B cell (primary cell): ENCODE measurements at regions not wholly inside any gene's neighbourhood (a gene's known extent, or its start where the extent isn't known, plus 50 kb on each side); places are given as distances from the start of the nearest gene placed in this dataset.

ENCODE experiments used
- ATAC-seq: fragments of 200-7000 bp; cut with Tn5 transposase; one replicate; pipeline ENCODE4 v1.10.0; 2021; ENCODE audit warnings: low read depth, mild to moderate bottlenecking, moderate number of reproducible peaks, moderate library complexity
- CTCF ChIA-PET: fragments of 350-600 bp; sonication (Branson Sonifier 250); formaldehyde crosslinking; loops from one replicate; lab custom pipeline; 2021; ENCODE audit warnings: antibody characterized with exemption, inconsistent platforms; lab: Charles Lee
- POLR2A ChIA-PET: fragments of 350-600 bp; sonication (Branson Sonifier 250); formaldehyde crosslinking; loops from one replicate; lab custom pipeline; 2021; ENCODE audit warnings: antibody characterized with exemption; lab: Charles Lee
- DNase-seq: peaks from one replicate; pipeline ENCODE4 v3.0.0; 2013
- H2AFZ ChIP-seq: 2 replicates; pipeline ENCODE4 v1.6.1; 2012; ENCODE audit warnings: mild to moderate bottlenecking, low read depth, low read length; ENCODE audit not compliant: insufficient read depth, poor library complexity, severe bottlenecking
- H3K27ac ChIP-seq, 2 donors: 1 replicate in 1 of 2; 2 replicates in 1 of 2; pipeline ENCODE4 v1.5.1; 2012 to 2013; ENCODE audit warnings: low read length in 2 of 2, mild to moderate bottlenecking in 2 of 2, moderate library complexity in 1 of 2
- H3K27me3 ChIP-seq, 4 experiments: fragments of 200-600 bp in 1 of 4; sonication (generic) in 1 of 4; replicated peaks in 1 of 4; 1 replicate in 2 of 4; 2 replicates in 2 of 4; pipeline versions ENCODE4 v1.6.1 to v1.7.0; 2013 to 2016; ENCODE audit warnings: low read length in 3 of 4, mild to moderate bottlenecking in 2 of 4, mixed read lengths in 1 of 4, moderate library complexity in 1 of 4; ENCODE audit not compliant: insufficient read depth in 4 of 4, control insufficient read depth in 3 of 4; ENCODE audit errors: control extremely low read depth in 1 of 4
- H3K36me3 ChIP-seq, 2 experiments: replicated peaks in 1 of 2; 1 replicate in 1 of 2; 2 replicates in 1 of 2; pipeline versions ENCODE4 v1.6.1 to v1.7.1; 2013; ENCODE audit warnings: low read length in 1 of 2; ENCODE audit not compliant: insufficient read depth in 2 of 2, control insufficient read depth in 1 of 2; ENCODE audit errors: control extremely low read depth in 1 of 2, extremely low read depth in 1 of 2
- H3K4me1 ChIP-seq, 2 donors: fragments of 200-600 bp in 1 of 2; sonication (generic) in 1 of 2; 1 replicate in 1 of 2; 2 replicates in 1 of 2; pipeline versions ENCODE4 v1.5.1 to v1.6.1; 2013 to 2017; ENCODE audit warnings: low read length in 2 of 2; ENCODE audit not compliant: control insufficient read depth in 2 of 2, insufficient read depth in 2 of 2
- H3K4me2 ChIP-seq: replicated peaks from 2 replicates; pipeline ENCODE3; 2012; ENCODE audit warnings: mild to moderate bottlenecking, low read depth, low read length; ENCODE audit not compliant: poor library complexity, severe bottlenecking
- H3K4me3 ChIP-seq, 5 experiments: fragments of 200-600 bp in 1 of 5; sonication (generic) in 1 of 5; 1 replicate in 3 of 5; 2 replicates in 2 of 5; pipeline versions ENCODE4 v1.5.1 to v1.7.0; 2011 to 2016; ENCODE audit warnings: low read length in 4 of 5, mild to moderate bottlenecking in 4 of 5, low read depth in 2 of 5, control low read depth in 1 of 5, moderate library complexity in 1 of 5; ENCODE audit not compliant: insufficient read depth in 1 of 5; ENCODE audit errors: control extremely low read depth in 1 of 5, extremely low read depth in 1 of 5
- H3K79me2 ChIP-seq: fragments of 200-600 bp; sonication (generic); one replicate; pipeline ENCODE4 v1.6.0; 2016; ENCODE audit warnings: low read length; ENCODE audit not compliant: control insufficient read depth, insufficient read depth
- H3K9ac ChIP-seq: fragments of 200-600 bp; sonication (generic); 2 replicates; pipeline ENCODE4 v1.6.1; 2017; ENCODE audit warnings: mild to moderate bottlenecking, low read length, moderate library complexity
- H3K9me3 ChIP-seq, 3 donors: one replicate each; pipeline versions ENCODE4 v1.6.1 to v1.7.1; 2013; ENCODE audit warnings: low read length in 2 of 3; ENCODE audit not compliant: control insufficient read depth in 2 of 3, insufficient read depth in 1 of 3; ENCODE audit errors: control extremely low read depth in 1 of 3
- H4K20me1 ChIP-seq: 2 replicates; pipeline ENCODE4 v1.6.0; 2012; ENCODE audit warnings: mild to moderate bottlenecking, low read length; ENCODE audit not compliant: insufficient read depth, control insufficient read depth, poor library complexity, severe bottlenecking
- H3K27ac Mint-ChIP-seq: one replicate; pipeline ENCODE4 v1.8.0; 2021; ENCODE audit warnings: mixed read lengths
- H3K27me3 Mint-ChIP-seq: one replicate; pipeline ENCODE4 v1.8.0; 2021; ENCODE audit warnings: mixed read lengths
- H3K4me1 Mint-ChIP-seq: one replicate; pipeline ENCODE4 v1.8.0; 2021; ENCODE audit warnings: mixed read lengths
- H3K4me3 Mint-ChIP-seq: one replicate; pipeline ENCODE4 v1.8.0; 2021; ENCODE audit warnings: mixed read lengths
- H3K9me3 Mint-ChIP-seq: one replicate; pipeline ENCODE4 v1.8.0; 2022; ENCODE audit warnings: mixed read lengths; ENCODE audit not compliant: insufficient read depth
- EZH2 ChIP-seq: IDR thresholded peaks from 2 replicates; pipeline ENCODE4 v1.6.1; 2012; ENCODE audit warnings: borderline replicate concordance, low read depth, mild to moderate bottlenecking, moderate library complexity, low read length; ENCODE audit not compliant: insufficient read depth, poor library complexity, severe bottlenecking
- WGBS: methylation state at CpG from one replicate; pipeline ENCODE4 v1.1.5; 2013; ENCODE audit warnings: missing lambda C conversion rate; ENCODE audit not compliant: insufficient coverage; 5-methylcytosine and 5-hydroxymethylcytosine counted together
- intact Hi-C: fragments of 100-400 bp; cut with micrococcal nuclease; formaldehyde crosslinking; loops from one replicate; pipeline ENCODE4 v1.10.0; 2022
- TF ChIP-seq, protein P1 (sequence below): fragments of 200-600 bp; IDR thresholded peaks from one replicate; pipeline ENCODE4 v1.8.0; 2022; ENCODE audit warnings: antibody characterized with exemption, mild to moderate bottlenecking

DNA sequence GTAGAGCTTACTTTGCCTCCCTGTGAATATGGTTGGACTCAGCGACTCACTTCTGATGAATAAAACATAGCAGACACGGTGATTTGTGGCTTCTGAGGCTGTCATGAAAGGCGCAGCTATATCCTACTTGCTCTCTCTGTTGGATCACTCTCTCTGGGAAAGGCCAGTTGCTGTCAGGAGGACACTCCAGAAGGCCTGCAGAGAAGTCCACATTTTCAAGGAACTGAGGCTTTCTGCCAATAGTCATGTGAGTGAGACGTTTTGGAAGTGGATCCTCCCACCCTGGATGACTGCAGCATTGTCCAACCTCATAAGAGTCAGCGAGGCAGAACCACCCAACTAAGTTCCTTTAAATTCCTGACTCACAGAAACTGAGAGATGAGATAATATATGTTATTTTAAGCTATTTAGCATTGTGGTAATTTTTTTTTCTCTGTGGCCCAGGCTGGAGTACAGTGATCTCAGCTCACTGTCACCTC is 156.0 kb upstream of the MAST4 start:
- intact Hi-C loops, result no loop called here
- H3K27ac ChIP-seq, result no peak overlapping the region
- no peaks in the 10 kb centered on the region for H4K20me1 ChIP-seq
- ChIA-PET CTCF (interaction anchor here (0.7 kb wide), 1 partner anchor 10 kb away, joined by 3 read pairs; no protein-coding TSS in a partner anchor), POLR2A (no interaction called here)
- ATAC-seq, result no peak
- WGBS, result 90% methylated on average over 3 of the region's 5 CpGs
- H3K9ac ChIP-seq, result no peak overlapping the region
- Mint-ChIP-seq H3K9me3 (no peaks in the 10 kb centered on the region), H3K27ac (no peak overlapping the region), H3K4me1 (no peaks in the 10 kb centered on the region), H3K27me3 (no peaks in the 10 kb centered on the region), H3K4me3 (no peak overlapping the region)
- H3K36me3 ChIP-seq, result no peaks in the 10 kb centered on the region
- no peaks in the 10 kb centered on the region for H3K4me1 ChIP-seq
- DNase-seq, result no peak
- H3K4me2 ChIP-seq, result no peak overlapping the region
- H2AFZ ChIP-seq, result no peak overlapping the region
- TF ChIP-seq EZH2, result no peak
- TF ChIP-seq, protein P1, sequence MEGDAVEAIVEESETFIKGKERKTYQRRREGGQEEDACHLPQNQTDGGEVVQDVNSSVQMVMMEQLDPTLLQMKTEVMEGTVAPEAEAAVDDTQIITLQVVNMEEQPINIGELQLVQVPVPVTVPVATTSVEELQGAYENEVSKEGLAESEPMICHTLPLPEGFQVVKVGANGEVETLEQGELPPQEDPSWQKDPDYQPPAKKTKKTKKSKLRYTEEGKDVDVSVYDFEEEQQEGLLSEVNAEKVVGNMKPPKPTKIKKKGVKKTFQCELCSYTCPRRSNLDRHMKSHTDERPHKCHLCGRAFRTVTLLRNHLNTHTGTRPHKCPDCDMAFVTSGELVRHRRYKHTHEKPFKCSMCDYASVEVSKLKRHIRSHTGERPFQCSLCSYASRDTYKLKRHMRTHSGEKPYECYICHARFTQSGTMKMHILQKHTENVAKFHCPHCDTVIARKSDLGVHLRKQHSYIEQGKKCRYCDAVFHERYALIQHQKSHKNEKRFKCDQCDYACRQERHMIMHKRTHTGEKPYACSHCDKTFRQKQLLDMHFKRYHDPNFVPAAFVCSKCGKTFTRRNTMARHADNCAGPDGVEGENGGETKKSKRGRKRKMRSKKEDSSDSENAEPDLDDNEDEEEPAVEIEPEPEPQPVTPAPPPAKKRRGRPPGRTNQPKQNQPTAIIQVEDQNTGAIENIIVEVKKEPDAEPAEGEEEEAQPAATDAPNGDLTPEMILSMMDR, result no peak
- no peaks in the 10 kb centered on the region for H3K79me2 ChIP-seq
- H3K27me3 ChIP-seq, result no peaks in the 10 kb centered on the region
- no peak overlapping the region for H3K4me3 ChIP-seq
- no peaks in the 10 kb centered on the region for H3K9me3 ChIP-seq

- ChIA-PET POLR2A (no interaction called here), CTCF (no interaction called here)
- Mint-ChIP-seq H3K27ac (no peak overlapping the region), H3K4me1 (no peaks in the 10 kb centered on the region), H3K4me3 (no peak overlapping the region), H3K9me3 (no peaks in the 10 kb centered on the region), H3K27me3 (no peaks in the 10 kb centered on the region)
- no peaks in the 10 kb centered on the region for H3K36me3 ChIP-seq
- ATAC-seq, result no peak
- no peaks in the 10 kb centered on the region for H3K4me1 ChIP-seq
- no peaks in the 10 kb centered on the region for H3K27me3 ChIP-seq
- TF ChIP-seq, protein P1, result no peak
- intact Hi-C loops, result no loop called here
- H3K4me3 ChIP-seq, result no peak overlapping the region
- H2AFZ ChIP-seq, result no peak overlapping the region
- no peaks in the 10 kb centered on the region for H4K20me1 ChIP-seq
- WGBS, result no CpG with 5 or more reads among the region's 1 CpG
- no peak overlapping the region for H3K4me2 ChIP-seq
- no peaks in the 10 kb centered on the region for H3K9me3 ChIP-seq
- no peak overlapping the region for H3K9ac ChIP-seq
- DNase-seq, result no peak
- H3K27ac ChIP-seq, result no peak overlapping the region
- H3K79me2 ChIP-seq, result no peaks in the 10 kb centered on the region
Observed at GRCh38 chr5:66441351-66441750, 154.8 kb upstream of the MAST4 start.
